Tongue (tissue), 1 donor: ENCODE measurements at regions not wholly inside any gene's neighbourhood (a gene's known extent, or its start where the extent isn't known, plus 50 kb on each side); places are given as distances from the start of the nearest gene placed in this dataset.
"Not testable (repeated sequence)": the region's sequence is repeated elsewhere in the genome, so short reads cannot be mapped to it uniquely, and the experiment has no call there.

Source experiments
- DNase-seq: peaks from one replicate; pipeline ENCODE4 v3.0.0-alpha.2; 2015

DNA sequence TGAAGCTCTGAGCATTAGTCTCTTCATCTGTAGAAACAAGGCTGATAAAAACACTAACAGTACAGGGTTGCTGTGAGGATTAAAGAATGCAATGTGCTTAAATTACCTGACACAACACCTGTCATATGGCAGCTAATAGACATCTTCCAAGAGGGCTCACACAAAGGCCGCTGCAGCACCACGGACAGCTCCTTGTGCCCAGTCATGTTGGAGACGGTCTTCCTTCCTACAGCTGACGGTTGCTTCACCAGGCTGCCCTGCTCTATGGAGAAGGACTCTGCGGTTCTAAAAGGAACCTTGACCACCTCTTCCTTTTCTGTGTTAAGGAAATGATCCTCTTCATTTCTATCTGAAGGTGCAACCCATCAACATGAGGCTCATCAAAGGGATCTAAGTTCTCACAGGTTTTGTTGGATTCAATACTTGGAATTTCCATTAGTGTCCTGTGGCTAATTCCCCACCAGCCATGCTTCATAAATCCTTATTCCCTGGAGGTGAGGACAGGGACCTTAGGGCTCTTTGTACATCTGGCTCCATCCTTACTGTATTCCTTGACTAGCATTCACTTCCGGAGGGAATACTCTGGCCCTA lies 138.9 kb upstream of the CES5A start:
- peak; percentile 77 for DNase-seq

DNA sequence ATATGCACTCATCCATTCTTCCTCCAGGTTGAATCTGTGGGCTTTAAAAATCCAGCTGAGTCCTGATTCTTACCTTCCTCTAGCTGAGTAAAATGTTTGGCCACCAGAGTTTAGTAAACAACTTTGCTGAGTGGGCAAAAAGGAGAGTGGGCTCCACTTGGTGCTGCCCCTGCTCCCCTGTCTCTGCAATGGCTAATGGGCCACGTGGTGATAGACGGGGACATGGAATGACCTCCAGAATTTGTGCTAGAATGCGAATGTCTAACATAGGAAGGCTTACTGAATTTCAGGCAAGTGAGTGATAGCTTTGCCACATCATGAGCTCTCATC lies 137.3 kb upstream of the CES5A start:
- DNase-seq = no peak

DNA sequence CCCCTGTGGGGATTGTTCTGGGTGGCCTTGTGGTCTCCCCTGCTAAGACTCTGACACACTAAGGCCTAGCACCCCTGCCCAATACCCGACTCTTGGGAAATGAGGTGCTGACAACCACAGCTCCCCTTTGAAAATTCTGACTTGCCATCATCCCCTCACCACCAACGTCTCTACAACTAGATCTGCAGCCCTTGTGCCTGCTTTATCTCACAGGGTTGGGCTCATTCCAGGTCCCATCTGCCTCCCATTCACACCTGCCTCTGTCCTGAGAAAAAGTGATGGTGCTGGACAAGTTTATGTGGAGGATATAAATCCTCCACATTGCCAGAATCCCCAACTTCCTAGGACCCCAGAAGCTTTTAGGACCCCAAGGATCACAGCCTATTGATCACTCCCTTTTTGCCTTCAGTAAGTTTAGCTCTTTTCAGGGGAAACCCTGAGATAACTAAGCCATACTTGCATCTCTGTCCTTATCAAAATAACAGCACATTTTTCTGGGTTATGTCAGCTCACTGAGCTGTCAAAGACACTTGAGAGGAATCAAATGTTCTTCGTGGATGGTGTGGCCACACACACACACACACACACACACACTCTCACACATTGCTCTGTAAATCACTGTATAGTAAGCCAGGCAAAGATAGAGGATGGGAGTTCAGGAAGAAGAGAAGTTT lies 136.8 kb upstream of the CES5A start:
- DNase-seq = no peak

DNA sequence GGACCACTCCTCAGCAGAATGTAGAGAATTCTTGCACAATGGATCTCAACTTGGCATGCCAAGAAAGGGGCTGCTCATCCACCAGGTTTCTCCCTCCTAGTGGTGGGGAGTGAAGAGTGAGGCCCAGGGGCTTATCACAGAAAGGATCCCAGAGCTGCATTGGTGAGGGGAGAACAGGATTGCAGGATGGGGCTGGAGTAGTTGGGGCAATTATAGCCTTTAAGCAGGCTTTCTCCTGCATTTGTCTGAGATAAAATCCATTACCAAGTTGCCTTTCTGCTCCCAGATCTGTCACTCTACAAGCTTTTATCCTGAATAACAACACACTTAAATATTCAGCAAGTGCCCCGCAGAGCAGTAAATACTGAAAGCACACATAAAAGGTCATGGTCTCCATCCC lies 130.8 kb upstream of the CES5A start:
- no peak for DNase-seq

DNA sequence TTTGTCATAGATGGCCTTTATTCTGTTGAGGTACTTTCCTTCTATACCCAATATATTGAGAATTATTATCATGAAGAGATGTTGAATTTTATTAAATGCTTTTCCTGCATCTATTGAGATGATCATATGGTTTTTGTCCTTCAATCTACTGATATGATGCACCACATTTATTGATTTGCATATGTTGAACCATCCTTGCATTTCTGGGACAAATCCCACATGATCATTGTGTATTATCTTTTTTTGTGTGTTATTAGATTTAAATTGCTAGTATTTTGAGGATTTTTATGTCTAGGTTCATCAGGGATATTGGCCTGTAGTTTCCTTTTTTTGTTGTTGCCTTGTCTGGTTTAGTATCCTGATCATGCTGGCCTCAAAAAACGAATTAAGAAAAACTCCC lies 124.5 kb upstream of the CES5A start:
- DNase-seq = no peak

DNA sequence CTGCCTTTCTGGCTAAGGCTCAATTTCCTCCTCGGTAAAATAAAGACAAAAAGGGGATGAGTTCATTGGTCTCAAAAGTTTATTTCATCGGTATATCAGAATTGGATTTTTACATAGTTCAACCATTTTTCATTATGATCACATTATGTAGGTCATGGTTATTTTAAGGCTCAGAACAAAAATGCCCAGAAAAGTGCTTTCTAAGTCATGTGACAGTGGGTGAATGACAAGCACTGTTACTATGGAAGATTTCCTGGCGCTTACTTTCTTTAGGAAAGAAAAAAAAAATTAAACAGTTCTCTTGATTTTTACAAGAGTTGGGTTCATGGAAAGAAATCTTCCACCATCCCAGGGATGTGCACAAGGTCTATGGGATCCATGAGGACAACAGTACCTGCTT lies 117.9 kb upstream of the CES5A start:
- no peak for DNase-seq

DNA sequence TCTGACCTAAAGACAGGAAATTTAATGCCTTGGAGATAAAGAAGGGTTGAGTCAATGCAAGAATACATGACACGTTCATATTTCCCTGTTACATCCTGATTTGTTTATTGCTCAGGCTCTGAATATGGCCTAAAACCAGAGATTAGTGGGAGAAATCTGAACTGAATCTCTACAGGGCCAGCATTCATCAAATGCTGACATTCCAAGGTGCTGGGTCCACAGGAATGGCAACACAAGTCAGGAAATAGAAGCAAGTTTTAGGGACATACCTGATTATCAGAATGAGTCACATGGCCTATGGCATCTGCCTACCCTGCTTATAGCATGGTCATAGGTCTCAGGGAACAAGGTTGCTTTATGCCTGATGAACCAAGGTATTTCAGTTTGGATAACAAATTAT lies 117.4 kb upstream of the CES5A start:
- no peak for DNase-seq

DNA sequence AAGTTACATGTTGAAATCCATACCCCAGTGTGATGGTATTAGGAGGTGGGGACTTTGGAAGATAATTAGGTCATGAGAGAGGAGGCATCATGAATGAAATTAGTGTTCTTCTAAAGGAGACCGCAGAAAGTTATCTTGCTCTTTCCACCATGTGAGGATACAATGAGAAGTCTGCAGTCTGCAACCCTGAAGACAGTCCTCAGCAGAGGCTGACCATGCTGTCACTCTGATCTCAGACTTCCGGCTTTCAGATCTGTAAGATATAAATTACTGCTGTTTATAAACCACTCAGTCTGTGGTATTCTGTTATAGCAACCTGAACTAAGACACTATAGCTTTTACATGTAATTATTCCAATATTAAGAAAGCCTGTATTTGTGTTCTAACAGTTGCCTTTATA lies 116.7 kb upstream of the CES5A start:
- DNase-seq = no peak

DNA sequence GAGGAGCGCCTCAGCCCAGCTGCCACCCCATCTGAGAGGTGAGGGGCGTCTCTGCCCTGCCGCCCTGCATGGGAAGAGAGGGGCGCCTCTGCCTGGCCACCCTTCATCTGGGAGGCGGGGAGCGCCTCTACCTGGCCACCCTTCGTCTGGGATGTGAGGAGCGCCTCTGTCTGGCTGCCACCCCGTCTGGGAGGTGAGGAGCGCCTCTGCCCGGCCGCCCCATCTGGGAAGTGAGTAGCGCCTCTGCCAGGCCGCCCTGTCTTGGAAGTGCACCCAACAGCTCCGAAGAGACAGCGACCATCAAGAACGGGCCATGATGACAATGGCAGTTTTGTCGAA lies 114.4 kb upstream of the CES5A start:
- no peak for DNase-seq

DNA sequence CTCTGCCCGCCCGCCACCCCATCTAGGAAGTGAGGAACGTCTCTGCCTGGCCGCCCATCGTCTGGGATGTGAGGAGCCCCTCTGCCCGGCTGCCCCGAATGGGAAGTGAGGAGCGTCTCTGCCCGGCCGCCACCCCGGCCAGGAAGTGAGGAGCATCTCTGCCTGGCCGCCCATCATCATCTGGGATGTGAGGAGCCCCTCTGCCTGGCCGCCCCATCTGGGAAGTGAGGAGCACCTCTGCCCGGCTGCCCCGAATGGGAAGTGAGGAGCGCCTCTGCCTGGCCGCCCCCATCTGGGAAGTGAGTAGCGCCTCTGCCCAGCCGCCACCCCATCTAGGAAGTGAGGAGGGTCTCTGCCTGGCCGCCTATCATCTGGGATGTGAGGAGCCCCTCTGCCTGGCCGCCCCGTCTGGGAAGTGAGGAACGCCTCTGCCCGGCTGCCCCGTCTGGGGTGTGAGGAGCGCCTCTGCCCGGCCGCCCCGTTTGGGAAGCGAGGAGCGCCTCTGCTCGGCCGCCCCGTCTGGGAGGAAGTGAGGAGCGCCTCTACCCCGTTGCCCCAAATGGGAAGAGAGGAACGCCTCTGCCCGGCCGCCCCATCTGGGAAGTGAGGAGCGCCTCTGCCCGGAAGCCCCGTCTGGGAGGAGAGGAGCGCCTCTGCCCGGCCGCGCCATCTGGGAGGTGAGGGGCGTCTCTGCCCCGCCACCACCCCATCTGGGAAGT lies 113.8 kb upstream of the CES5A start:
- DNase-seq = not testable (repeated sequence)

DNA sequence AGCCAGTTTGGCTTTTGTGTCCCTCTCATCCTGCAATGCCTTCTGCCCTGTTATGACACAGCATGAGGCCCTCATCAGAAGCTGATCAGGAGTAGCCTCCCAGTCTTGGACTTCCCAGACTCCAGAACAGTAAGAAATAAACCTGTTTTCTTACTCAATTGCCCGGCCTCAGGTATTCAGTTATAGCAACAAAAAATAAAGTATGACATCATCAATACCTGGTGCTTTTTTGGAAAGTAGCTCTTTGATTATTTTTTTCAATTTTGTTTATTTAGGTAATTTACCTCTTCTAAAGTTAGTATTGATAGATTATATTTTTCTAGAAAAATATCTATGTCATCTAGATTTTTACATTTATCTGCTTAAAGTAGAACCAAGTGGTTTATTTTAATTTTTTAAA lies 112.8 kb upstream of the CES5A start:
- no peak for DNase-seq

DNA sequence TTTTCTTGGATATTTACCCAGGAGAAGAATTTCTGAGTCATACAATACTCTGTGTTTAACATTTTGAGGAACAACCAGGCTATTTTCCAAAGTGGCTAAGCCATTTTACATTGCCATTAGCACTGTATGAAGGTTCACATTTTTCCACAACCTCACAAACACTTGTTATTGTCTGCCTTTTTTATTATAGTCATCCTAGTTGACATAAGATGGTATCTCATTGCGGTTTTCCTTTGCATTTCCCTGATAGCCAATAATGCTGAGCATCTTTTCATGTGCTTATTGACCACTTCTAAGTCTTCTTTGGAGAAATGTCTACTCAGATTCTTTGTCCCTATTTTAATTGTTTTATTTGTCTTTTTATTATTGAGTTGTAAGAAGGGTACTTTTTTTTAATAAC lies 107.4 kb upstream of the CES5A start:
- DNase-seq = no peak

DNA sequence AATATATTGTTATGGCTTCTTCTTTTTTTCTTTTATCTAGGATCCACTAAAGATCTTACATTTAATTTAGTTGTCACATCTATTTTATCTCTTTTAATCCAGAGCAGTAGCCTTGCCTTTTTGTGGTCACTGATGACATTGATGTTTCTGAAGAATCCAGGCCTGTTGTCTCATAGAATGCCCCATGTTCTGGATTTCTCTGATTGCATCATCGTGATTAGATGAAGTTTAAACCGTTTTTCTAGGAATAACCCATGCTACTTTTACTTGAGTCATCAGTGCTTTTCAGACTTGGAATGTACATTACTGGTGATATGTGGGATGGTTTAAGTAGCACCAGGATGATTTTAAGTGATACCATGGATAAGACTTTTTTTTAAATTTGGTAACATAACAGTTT lies 106.4 kb upstream of the CES5A start:
- no peak for DNase-seq

DNA sequence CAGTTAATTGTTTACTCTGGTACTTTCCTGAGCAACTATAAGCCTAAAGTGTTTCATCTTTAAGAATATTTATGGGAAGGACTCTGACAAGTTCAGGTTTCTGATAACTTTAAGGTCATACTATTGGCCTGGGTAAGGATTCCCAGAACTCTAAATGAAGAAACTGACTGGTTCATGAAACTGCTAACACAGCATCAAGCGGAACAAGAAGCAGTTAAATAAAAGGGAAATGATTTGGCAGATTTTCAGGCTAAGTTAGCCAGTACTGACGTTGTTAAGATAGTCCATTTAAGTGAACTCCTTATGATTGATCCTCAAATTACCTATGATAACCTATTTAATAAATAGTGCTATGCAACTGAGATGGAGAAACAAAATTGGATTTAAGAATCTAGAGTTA lies 101.6 kb upstream of the CES5A start:
- DNase-seq = no peak

DNA sequence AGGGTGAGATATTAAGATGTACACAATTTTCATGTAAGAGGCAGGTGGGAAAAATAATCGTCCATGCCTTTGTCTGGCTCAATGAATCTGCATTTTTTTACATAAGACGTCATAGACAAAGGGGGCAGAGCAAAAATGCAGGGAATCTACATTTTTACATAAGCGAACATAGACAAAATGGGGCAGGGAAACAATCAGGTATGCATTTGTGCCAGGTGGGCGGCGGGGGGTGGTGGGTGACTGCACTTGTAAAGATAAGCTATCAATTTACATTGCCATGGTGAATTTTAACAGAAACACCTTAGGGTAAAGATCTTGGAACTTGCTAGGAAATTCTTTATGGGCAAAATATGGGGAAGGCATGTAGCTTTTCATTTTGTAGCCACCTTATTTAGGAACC lies 96.3 kb upstream of the CES5A start:
- DNase-seq = no peak

DNA sequence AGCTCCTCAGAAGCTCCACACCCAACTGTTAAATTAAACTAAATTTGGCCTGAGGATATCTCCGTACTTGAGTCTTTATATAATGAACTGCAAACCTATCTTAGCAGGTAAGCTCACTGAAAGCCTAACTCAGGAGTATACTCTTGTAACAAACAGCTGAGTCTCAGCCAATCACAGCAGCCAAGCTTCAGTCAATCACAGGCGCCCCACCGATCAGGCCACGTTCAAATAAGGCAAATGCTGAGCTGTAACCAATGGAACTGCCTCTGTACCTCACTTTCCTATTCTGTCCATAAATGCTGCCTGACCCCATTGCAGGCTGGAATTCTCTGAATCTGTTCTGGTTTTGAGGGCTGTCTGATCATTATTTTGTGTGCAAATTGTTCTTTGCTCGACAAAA lies 93.0 kb upstream of the CES5A start:
- DNase-seq = no peak

DNA sequence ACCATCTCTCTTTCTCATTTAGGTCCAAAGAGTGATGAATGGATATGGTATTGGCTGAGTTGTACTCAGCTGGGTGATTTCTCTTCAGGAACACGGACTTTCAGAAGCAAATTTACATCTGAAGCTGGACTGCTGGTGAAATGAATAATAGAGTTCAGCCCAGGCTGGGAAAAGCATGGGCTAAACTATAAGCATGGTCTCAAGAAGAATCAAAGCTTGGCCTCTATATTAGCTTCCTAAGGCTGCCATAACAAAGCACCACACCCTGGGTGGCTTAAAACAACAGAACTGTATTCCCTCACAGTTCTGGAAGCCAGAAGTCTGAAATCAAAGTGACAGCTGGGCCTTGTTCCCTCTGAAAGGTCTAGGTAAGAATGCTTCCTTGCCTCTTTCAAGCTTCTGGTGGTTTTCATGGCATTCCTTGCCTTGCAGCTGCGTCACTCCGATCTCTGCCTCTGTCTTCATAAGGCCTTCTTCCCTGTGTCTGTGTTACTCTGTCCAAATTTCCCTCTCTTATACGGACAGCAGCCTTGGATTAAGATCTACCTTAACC lies 89.8 kb upstream of the CES5A start:
- DNase-seq = no peak

DNA sequence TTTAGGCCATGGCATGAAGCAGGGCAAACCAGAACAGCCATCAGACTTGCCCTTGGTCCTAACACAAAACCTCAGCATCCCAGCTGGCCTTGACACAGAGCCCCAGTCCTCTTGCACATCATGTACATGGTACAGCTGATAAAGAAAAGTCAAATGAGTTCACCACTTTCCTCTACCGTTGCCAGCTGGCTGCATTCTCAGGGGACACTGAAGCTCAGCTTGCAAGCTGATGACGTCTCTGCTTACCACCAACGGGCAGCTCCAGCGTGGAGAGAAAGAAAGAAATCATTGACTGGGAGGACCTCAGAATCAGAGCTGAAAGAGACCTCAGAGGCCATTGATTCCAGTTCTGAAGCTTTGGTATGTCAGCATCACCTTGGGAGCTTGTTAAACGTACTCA lies 80.7 kb upstream of the CES5A start:
- DNase-seq = peak; percentile 5

DNA sequence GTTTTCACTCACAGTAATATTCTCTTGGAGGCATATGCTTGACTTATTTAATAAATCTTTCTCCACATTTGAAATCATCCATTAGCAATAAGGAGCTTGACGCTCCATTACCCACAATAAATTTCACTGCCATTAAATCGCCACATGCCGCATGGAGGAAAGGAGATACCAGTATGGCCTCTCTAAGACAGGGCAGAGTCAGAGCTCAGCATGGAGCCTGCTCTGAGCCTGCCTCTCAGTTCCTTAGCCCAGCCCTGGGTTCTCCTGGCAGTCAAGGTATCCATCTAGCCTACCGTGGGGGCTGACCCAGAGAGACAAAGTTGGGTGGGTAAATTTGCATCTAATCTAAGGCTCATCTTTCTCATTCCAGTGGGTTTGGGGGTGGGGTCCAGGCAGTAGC lies 80.3 kb upstream of the CES5A start:
- no peak for DNase-seq

DNA sequence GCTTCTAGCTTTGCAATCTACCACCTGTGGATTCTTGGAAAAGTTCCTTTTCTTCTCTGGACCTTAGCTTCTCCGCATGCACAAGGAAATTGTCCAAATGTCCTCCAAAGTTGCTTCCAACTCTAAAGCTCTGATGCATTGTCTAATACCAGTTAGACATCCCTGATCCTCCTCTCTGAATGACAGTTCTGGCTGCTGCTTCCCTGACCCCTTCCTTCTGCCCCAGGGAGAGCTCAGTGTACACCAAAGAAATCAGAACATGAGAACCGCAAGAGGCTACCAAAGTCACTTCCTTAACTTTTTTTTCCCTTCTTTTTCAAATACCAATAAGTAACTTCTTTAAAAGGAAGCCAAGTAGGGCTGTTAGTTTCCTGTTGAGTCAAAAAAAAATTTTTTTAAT lies 79.7 kb upstream of the CES5A start:
- peak; percentile 6 for DNase-seq

DNA sequence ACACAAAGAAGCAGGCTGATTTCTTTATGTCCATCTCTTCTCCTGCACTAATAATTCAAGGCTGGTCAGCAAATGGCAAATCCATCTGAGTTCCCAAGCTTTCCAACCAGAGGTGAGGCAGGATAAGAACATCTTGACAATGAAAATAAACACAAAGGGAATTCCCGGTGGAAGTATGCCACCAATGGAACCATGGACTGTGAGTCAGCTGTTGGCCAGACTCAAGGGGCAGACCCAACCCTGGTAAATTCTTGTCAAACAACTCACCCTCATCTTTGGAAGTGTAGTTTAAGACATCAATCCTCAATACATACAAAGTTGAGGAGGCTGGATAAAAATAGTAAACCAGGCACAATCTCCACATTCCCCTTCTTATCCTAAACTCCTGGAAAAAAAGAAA lies 74.3 kb upstream of the CES5A start:
- DNase-seq = no peak

DNA sequence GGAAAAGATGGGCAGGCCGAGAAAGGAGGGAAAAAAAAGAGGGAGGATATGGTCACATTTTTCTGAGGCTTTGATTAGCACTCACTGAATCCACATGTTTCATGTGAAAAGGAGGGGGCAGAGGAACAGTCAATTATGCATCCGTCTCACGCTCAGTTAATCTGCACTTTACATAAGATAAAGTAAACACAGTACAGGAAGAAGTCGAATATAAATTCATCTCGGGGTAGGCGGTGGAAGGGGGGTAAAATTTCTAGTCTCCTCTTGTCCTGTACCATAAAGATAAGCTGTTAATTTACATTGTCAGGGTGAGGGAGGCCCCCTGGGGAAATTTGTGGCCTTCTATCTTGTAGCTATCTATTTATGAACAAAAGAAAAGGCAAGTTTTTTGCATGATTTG lies 73.1 kb upstream of the CES5A start:
- no peak for DNase-seq

DNA sequence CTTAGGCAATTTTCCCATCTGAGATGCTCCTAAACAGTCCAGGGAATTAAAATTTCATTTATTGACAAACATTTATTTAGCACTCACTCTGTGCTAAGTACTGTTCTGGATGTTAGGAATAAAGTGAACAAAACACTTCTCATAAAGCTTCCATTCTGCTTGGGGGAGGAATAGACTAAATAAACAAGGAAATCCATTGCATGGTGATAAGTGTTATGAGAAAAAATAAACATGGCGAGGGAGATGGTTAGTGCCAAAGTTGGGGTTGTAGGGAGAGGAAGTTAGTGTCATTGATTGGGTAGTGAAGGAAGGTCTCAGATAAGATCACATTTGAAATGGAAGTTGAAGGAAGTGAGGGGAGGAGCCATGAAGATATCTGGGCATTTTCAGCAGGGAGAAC lies 72.2 kb upstream of the CES5A start:
- no peak for DNase-seq

DNA sequence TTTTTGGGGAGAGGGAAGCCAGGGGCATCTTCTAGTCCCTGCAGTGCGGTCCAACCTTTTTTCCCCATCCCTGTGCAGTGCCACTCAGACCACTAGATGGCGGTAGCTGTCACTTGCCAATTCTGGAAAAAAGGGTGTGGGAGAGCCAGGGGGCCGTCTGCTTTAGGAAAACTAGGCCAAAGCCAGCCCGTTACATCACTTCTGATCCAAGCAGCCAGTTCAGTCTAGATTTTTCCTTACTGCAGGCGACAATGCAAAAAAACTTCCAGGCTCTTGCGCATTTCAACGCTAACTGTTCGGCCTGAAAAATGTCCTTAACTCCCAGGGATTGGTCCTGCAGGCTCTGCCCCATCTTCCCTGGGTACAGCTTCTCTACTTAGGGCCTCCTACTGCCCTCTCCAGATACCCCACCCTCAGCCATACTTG lies 69.2 kb upstream of the CES5A start:
- peak; percentile 90 for DNase-seq
